GM12878 (cell line): ENCODE measurements at regions not wholly inside any gene's neighbourhood (a gene's known extent, or its start where the extent isn't known, plus 50 kb on each side); places are given as distances from the start of the nearest gene placed in this dataset.
A peak's percentile ranks its signal among the peaks of the same experiment; 100 is the strongest.
"Not testable (repeated sequence)": the region's sequence is repeated elsewhere in the genome, so short reads cannot be mapped to it uniquely, and the experiment has no call there.

Experiments
- ATAC-seq: fragments of 200-7000 bp; cut with Tn5 transposase; 3 replicates; pipeline ENCODE4 v1.9.1; 2020; ENCODE audit warnings: mild to moderate bottlenecking, moderate library complexity
- BruUV-seq: library from RNA; stranded (reverse); fragments of 400-500 nt; replicated peaks from 2 replicates; lab custom pipeline; 2021; lab: Mats Ljungman, UMichigan
- CTCF ChIA-PET: fragments of 300-600 bp; sonication (Branson Sonifier 250); formaldehyde crosslinking; extraction: SDS; loops from one replicate; lab custom pipeline; 2021; ENCODE audit warnings: inconsistent platforms; lab: Yijun Ruan, JAX
- POLR2A ChIA-PET: fragments of 350-600 bp; formaldehyde crosslinking; extraction: SDS; loops from one replicate; lab custom pipeline; 2021; ENCODE audit warnings: inconsistent platforms; lab: Charles Lee
- RAD21 ChIA-PET: fragments of 300-600 bp; sonication (Branson Sonifier 250); formaldehyde crosslinking; loops from one replicate; lab custom pipeline; 2023; ENCODE audit warnings: antibody characterized with exemption; ENCODE audit not compliant: unreplicated experiment; lab: Charles Lee
- SMC1A ChIA-PET: fragments of 300-600 bp; sonication (Branson Sonifier 250); formaldehyde crosslinking; loops from one replicate; lab custom pipeline; 2023; ENCODE audit not compliant: unreplicated experiment, uncharacterized antibody; lab: Charles Lee
- DNase-seq: peaks from one replicate; pipeline ENCODE4 v3.0.0-alpha.2; 2011; ENCODE audit warnings: low read depth, low spot score
- FAIRE-seq: peaks from 3 replicates; lab custom pipeline; 2011; peaks lifted over from hg19 to GRCh38; lab: Jason Lieb, UNC
- H2AFZ ChIP-seq: 2 replicates; pipeline ENCODE4 v1.6.0; 2011; ENCODE audit warnings: low read depth, low read length, control low read depth; ENCODE audit not compliant: control insufficient read depth
- H3K27ac ChIP-seq: 2 replicates; pipeline ENCODE4 v1.5.1; 2011; ENCODE audit warnings: control low read depth; ENCODE audit not compliant: control insufficient read depth, insufficient read depth
- H3K27me3 ChIP-seq, 2 experiments: replicated peaks in 1 of 2; 2 replicates each; pipeline versions ENCODE4 v1.6.0 to v1.6.1; 2011; ENCODE audit warnings: low read length in 1 of 2; ENCODE audit not compliant: control insufficient read depth in 2 of 2, insufficient read depth in 2 of 2
- H3K36me3 ChIP-seq, 2 experiments: 2 replicates each; pipeline ENCODE4 v1.5.1; 2011; ENCODE audit warnings: low read length in 1 of 2; ENCODE audit not compliant: control insufficient read depth in 2 of 2, insufficient read depth in 2 of 2
- H3K4me1 ChIP-seq: 2 replicates; pipeline ENCODE4 v1.6.1; 2011; ENCODE audit warnings: mild to moderate bottlenecking, low read length, moderate library complexity, mixed read lengths; ENCODE audit not compliant: control insufficient read depth, insufficient read depth
- H3K4me2 ChIP-seq: 2 replicates; pipeline ENCODE4 v1.6.0; 2011; ENCODE audit warnings: control low read depth; ENCODE audit not compliant: control insufficient read depth, insufficient read depth
- H3K4me3 ChIP-seq: fragments of 200-600 bp; sonication (generic); 2 replicates; pipeline ENCODE4 v1.5.1; 2016
- H3K79me2 ChIP-seq: 2 replicates; pipeline ENCODE4 v1.6.0; 2011; ENCODE audit warnings: low read length; ENCODE audit not compliant: control insufficient read depth, insufficient read depth
- H3K9ac ChIP-seq: 2 replicates; pipeline ENCODE4 v1.8.0; 2011; ENCODE audit warnings: low read length, control low read depth, mixed read lengths; ENCODE audit not compliant: control insufficient read depth, insufficient read depth
- H3K9me3 ChIP-seq: replicated peaks from 3 replicates; pipeline ENCODE4 v1.5.1; 2011; ENCODE audit warnings: mild to moderate bottlenecking, low read length; ENCODE audit not compliant: control insufficient read depth, insufficient read depth
- H4K20me1 ChIP-seq: 2 replicates; pipeline ENCODE4 v1.6.0; 2011; ENCODE audit not compliant: control insufficient read depth, insufficient read depth
- WGBS: methylation state at CpG from one replicate; pipeline ENCODE4 v1.1.6; 2016; ENCODE audit warnings: low lambda C conversion rate; ENCODE audit not compliant: insufficient replicate concordance, insufficient coverage; ENCODE audit errors: missing lambda C conversion rate; 5-methylcytosine and 5-hydroxymethylcytosine counted together
- in situ Hi-C: fragments of 300-500 bp; cut with MboI; formaldehyde crosslinking; loops from 9 replicates; pipeline ENCODE4 v1.14.3; 2018; ENCODE audit warnings: mixed read lengths
- intact Hi-C: fragments of 100-400 bp; cut with micrococcal nuclease; formaldehyde crosslinking; loops from one replicate; pipeline ENCODE4 v1.14.2; 2022; ENCODE audit not compliant: unreplicated experiment

DNA sequence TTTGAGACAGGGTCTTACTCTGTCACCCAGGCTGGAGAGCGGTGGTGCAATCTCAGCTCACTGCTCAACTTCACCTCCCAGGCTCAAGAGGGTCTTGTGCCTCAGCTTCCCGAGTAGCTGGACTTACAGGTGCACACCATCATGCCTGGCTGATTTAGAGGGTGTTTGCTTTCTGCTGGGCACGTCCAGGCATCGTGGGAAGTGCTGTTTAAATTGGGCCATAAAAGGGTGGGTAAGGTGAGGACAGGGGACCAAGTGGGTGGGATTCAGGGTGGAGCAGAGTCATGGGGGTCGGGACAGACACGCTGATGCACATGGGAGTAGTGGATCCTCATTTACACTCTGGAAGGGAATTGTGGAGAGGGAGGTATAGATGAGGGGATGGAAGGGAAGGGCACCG is 69.1 kb downstream of the SPDYE17 start:
- DNase-seq, H3K27ac ChIP-seq, H3K4me2 ChIP-seq, H4K20me1 ChIP-seq, POLR2A ChIA-PET, H3K27me3 ChIP-seq, intact Hi-C loops, in situ Hi-C loops, SMC1A ChIA-PET, BruUV-seq, H2AFZ ChIP-seq, CTCF ChIA-PET, H3K36me3 ChIP-seq, RAD21 ChIA-PET, H3K4me3 ChIP-seq, H3K9ac ChIP-seq, H3K4me1 ChIP-seq, H3K9me3 ChIP-seq, H3K79me2 ChIP-seq, ATAC-seq, FAIRE-seq: not testable (repeated sequence)
- 100% methylated on average over 2 of the region's 7 CpGs for WGBS

DNA sequence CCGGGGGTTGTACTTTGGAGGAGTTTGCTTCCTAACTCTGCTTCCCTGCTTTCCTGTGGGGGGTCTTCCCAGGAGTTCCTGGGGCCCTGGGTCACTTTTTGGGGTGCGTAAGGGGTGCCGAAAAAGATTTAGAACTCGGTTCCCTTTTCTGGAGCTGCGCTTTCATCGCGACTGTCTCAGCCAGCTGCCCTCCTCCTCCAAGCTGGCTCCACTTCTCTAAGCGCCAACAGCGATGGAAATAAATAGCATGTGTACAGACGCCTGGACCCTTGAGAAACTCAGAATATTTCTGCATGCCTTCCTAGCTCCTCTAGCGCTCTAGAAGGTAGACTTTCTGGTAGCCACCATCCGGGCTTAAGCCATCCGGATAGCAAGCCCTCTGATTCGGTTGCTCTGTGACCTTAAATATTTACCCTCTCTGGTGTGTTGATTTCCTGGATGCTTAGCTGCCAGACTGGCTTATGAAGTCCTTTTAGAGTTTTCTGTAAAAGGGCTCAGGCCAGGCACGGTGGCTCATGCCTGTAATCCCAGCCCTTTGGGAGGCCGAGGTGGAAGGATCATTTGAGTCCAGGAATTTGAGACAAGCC is 71.7 kb downstream of the SPDYE17 start:
- in situ Hi-C loops, H4K20me1 ChIP-seq, SMC1A ChIA-PET, H2AFZ ChIP-seq, H3K27me3 ChIP-seq, H3K4me1 ChIP-seq, H3K4me2 ChIP-seq, H3K9me3 ChIP-seq, H3K79me2 ChIP-seq, H3K9ac ChIP-seq, H3K36me3 ChIP-seq, intact Hi-C loops, DNase-seq, FAIRE-seq, H3K27ac ChIP-seq, H3K4me3 ChIP-seq, CTCF ChIA-PET, BruUV-seq, POLR2A ChIA-PET, RAD21 ChIA-PET: not testable (repeated sequence)
- no CpG with 5 or more reads among the region's 16 CpGs for WGBS
- peak; percentile 40 for ATAC-seq

DNA sequence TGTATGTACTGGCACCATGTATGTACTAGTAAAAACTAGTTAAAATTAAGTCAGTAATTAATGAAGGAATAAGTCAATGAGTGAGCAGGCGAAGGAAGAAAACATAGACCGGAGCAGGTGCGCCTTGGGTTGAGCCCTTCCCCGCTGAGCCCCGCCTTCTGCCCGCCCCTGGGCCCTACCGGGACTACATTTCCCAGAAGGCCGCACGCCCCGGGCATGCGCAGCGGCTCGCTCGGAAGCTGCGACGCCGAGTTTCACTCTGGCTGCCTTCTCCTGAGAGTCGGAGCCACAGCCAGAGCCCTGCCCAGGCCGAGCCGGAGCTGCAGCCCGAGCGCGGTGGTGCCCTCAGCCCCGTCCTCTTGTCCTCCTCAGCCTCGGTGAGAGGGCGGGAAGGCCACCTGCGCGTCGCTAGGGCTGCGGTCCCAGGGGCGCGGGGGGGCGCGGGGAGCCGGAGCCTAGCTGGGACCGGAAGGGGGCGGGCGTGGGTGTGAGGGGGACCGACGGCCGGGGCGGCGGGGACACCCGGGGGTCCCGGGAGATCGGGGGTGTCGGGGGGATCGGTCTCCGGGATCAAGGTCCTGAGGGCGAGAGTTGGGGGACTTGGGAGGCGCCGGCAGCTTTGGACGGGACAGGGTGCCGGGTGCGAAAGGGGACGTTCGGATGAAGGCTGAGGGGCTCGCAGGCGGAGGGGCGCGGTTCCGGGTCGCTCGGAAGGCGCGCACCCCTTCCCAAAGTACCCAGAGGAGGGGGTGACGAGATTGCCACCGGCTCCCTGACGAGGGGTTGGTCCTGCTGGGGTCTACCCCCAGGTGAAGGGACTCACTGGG is 72.4 kb downstream of the SPDYE17 start:
- FAIRE-seq, result peak; percentile 97
- not testable (repeated sequence) for H3K27me3 ChIP-seq

GRCh38 chr7:76956531-76956930 is 75.6 kb downstream of the SPDYE17 start:
- FAIRE-seq, RAD21 ChIA-PET, H3K27ac ChIP-seq, H3K4me2 ChIP-seq, H3K79me2 ChIP-seq, H3K9ac ChIP-seq, CTCF ChIA-PET, BruUV-seq, ATAC-seq, SMC1A ChIA-PET, H3K27me3 ChIP-seq, POLR2A ChIA-PET, DNase-seq, H3K9me3 ChIP-seq, H2AFZ ChIP-seq, intact Hi-C loops, H4K20me1 ChIP-seq, in situ Hi-C loops, H3K4me3 ChIP-seq, H3K36me3 ChIP-seq, H3K4me1 ChIP-seq: not testable (repeated sequence)
- WGBS, result no CpG with 5 or more reads among the region's 5 CpGs

More for the DNA sequence above, 72.4 kb downstream of the SPDYE17 start:
- intact Hi-C loops, BruUV-seq, H3K27ac ChIP-seq, H3K4me1 ChIP-seq, CTCF ChIA-PET, DNase-seq, H3K79me2 ChIP-seq, in situ Hi-C loops, H3K4me2 ChIP-seq, POLR2A ChIA-PET, RAD21 ChIA-PET, H3K4me3 ChIP-seq, H4K20me1 ChIP-seq, H3K9me3 ChIP-seq, SMC1A ChIA-PET, H3K9ac ChIP-seq, H3K36me3 ChIP-seq, H2AFZ ChIP-seq: not testable (repeated sequence)
- WGBS, result no CpG with 5 or more reads among the region's 69 CpGs
- ATAC-seq, result peak; percentile 93
